ENCODE measurements at regions not wholly inside any gene's neighbourhood (a gene's known extent, or its start where the extent isn't known, plus 50 kb on each side); places are given as distances from the start of the nearest gene placed in this dataset.

- H3K27me3 ChIP-seq, result no peaks in the 10 kb centered on the region
- DNase-seq (ENCODE audit: low spot score in 2 of 2), result no peak
- no peaks in the 10 kb centered on the region for H3K36me3 ChIP-seq
- intact Hi-C loops (cut with DNase I; ENCODE audit: low total_unique reads), result no loop called here
- no peak for TF ChIP-seq POLR2AphosphoS5 (IDR thresholded peaks at IDR 0.05)
- peaks cover 0 to 7% of the 10 kb centered on the region in 2 donors for H3K9me3 ChIP-seq
- H3K27ac ChIP-seq, result no peak overlapping the region
- no peak overlapping the region for H3K4me3 ChIP-seq
- no peaks in the 10 kb centered on the region for H3K4me1 ChIP-seq
Observed at GRCh38 chr11:96794152-96794551, 404.3 kb downstream of the JRKL start.

- no peaks in the 10 kb centered on the region for H3K4me1 ChIP-seq
- H3K9me3 ChIP-seq, result no peaks in the 10 kb centered on the region
- H3K27ac ChIP-seq, result no peak overlapping the region
- no peaks in the 10 kb centered on the region for H3K27me3 ChIP-seq
- intact Hi-C loops (cut with DNase I; ENCODE audit: low total_unique reads), result no loop called here
- H3K36me3 ChIP-seq, result no peaks in the 10 kb centered on the region
- DNase-seq (ENCODE audit: low spot score in 2 of 2), result no peak
- H3K4me3 ChIP-seq, result no peak overlapping the region
- TF ChIP-seq CTCF (IDR thresholded peaks at IDR 0.05) (no peak), POLR2AphosphoS5 (IDR thresholded peaks at IDR 0.05) (no peak), POLR2A (IDR thresholded peaks at IDR 0.05) (no peak)
Observed at GRCh38 chr11:96798445-96798844, 408.6 kb downstream of the JRKL start.

GRCh38 chr11:96815236-96815635, 425.4 kb downstream of the JRKL start:
- no peaks in the 10 kb centered on the region for H3K27me3 ChIP-seq
- no peaks in the 10 kb centered on the region for H3K9me3 ChIP-seq
- no peak for DNase-seq (ENCODE audit: low spot score in 2 of 2)
- TF ChIP-seq POLR2AphosphoS5 (IDR thresholded peaks at IDR 0.05) (no peak), CTCF (IDR thresholded peaks at IDR 0.05) (no peak), POLR2A (IDR thresholded peaks at IDR 0.05) (no peak)
- H3K27ac ChIP-seq, result no peak overlapping the region
- H3K4me3 ChIP-seq, result no peak overlapping the region
- no peaks in the 10 kb centered on the region for H3K36me3 ChIP-seq
- no peaks in the 10 kb centered on the region for H3K4me1 ChIP-seq
- intact Hi-C loops (cut with DNase I; ENCODE audit: low total_unique reads), result no loop called here

GRCh38 chr11:96817482-96818399, 427.9 kb downstream of the JRKL start:
- H3K36me3 ChIP-seq, result no peaks in the 10 kb centered on the region
- no peak overlapping the region for H3K4me3 ChIP-seq
- no peaks in the 10 kb centered on the region for H3K4me1 ChIP-seq
- DNase-seq (ENCODE audit: low spot score in 2 of 2), result no peak
- intact Hi-C loops (cut with DNase I; ENCODE audit: low total_unique reads), result no loop called here
- H3K9me3 ChIP-seq, result no peaks in the 10 kb centered on the region
- TF ChIP-seq POLR2A (IDR thresholded peaks at IDR 0.05) (no peak), POLR2AphosphoS5 (IDR thresholded peaks at IDR 0.05) (no peak), CTCF (IDR thresholded peaks at IDR 0.05) (no peak)
- no peak overlapping the region for H3K27ac ChIP-seq
- H3K27me3 ChIP-seq, result no peaks in the 10 kb centered on the region

GRCh38 chr11:96827164-96827563, 437.4 kb downstream of the JRKL start:
- no peaks in the 10 kb centered on the region for H3K27me3 ChIP-seq
- intact Hi-C loops (cut with DNase I; ENCODE audit: low total_unique reads), result no loop called here
- peaks cover 4% of the 10 kb centered on the region for H3K36me3 ChIP-seq
- H3K4me1 ChIP-seq, result no peaks in the 10 kb centered on the region
- TF ChIP-seq CTCF (IDR thresholded peaks at IDR 0.05), result no peak
- no peak for TF ChIP-seq POLR2AphosphoS5 (IDR thresholded peaks at IDR 0.05)
- TF ChIP-seq POLR2A (IDR thresholded peaks at IDR 0.05), result no peak
- no peak overlapping the region for H3K27ac ChIP-seq
- no peak overlapping the region for H3K4me3 ChIP-seq
- DNase-seq (ENCODE audit: low spot score in 2 of 2), result no peak
- H3K9me3 ChIP-seq, result no peaks in the 10 kb centered on the region

Measured in breast epithelium (tissue), 4 donors.